CD8-positive, alpha-beta memory T cell (primary cell): ENCODE measurements at regions not wholly inside any gene's neighbourhood (a gene's known extent, or its start where the extent isn't known, plus 50 kb on each side); places are given as distances from the start of the nearest gene placed in this dataset.
"Not testable (repeated sequence)": the region's sequence is repeated elsewhere in the genome, so short reads cannot be mapped to it uniquely, and the experiment has no call there.

Source experiments
- CTCF ChIA-PET: fragments of 350-600 bp; sonication (Branson Sonifier 250); formaldehyde crosslinking; loops from one replicate; lab custom pipeline; 2021; ENCODE audit warnings: antibody characterized with exemption; lab: Charles Lee
- POLR2A ChIA-PET: fragments of 350-600 bp; sonication (Branson Sonifier 250); formaldehyde crosslinking; loops from one replicate; lab custom pipeline; 2021; ENCODE audit warnings: antibody characterized with exemption; lab: Charles Lee
- DNase-seq, 5 donors: peaks; one replicate each; pipeline versions ENCODE4 v3.0.0 to v3.0.0-alpha.2; 2020 to 2022; ENCODE audit warnings: mixed read lengths in 1 of 5
- H3K27ac ChIP-seq: one replicate; pipeline ENCODE4 v1.7.0; 2013; ENCODE audit warnings: low read depth, mild to moderate bottlenecking, low read length, moderate library complexity
- H3K27me3 ChIP-seq: 2 replicates; pipeline ENCODE4 v1.7.0; 2013; ENCODE audit warnings: low read length, mild to moderate bottlenecking; ENCODE audit not compliant: insufficient read depth, poor library complexity, severe bottlenecking
- H3K36me3 ChIP-seq: 2 replicates; pipeline ENCODE4 v1.7.0; 2013; ENCODE audit warnings: mild to moderate bottlenecking, low read length, moderate library complexity; ENCODE audit not compliant: insufficient read depth
- H3K4me1 ChIP-seq: 2 replicates; pipeline ENCODE4 v1.7.0; 2013; ENCODE audit warnings: mild to moderate bottlenecking, low read length, moderate library complexity; ENCODE audit not compliant: insufficient read depth
- H3K4me3 ChIP-seq: 2 replicates; pipeline ENCODE4 v1.7.0; 2013; ENCODE audit warnings: mild to moderate bottlenecking, low read length
- H3K9me3 ChIP-seq: 2 replicates; pipeline ENCODE4 v1.7.0; 2013; ENCODE audit warnings: mild to moderate bottlenecking, low read length
- H3K27ac Mint-ChIP-seq, 8 donors: one replicate each; pipeline ENCODE4 v1.8.0; 2020 to 2021; ENCODE audit warnings: mixed read lengths in 8 of 8, mild to moderate bottlenecking in 6 of 8, inconsistent platforms in 3 of 8, moderate library complexity in 3 of 8
- H3K27me3 Mint-ChIP-seq, 2 donors: one replicate each; pipeline ENCODE4 v1.8.0; 2020 to 2021; ENCODE audit warnings: mixed read lengths in 2 of 2, mild to moderate bottlenecking in 1 of 2, moderate library complexity in 1 of 2
- H3K36me3 Mint-ChIP-seq, 3 donors: one replicate each; pipeline ENCODE4 v1.8.0; 2020 to 2021; ENCODE audit warnings: mixed read lengths in 3 of 3, inconsistent platforms in 1 of 3, mild to moderate bottlenecking in 1 of 3
- H3K4me1 Mint-ChIP-seq, 3 donors: one replicate each; pipeline ENCODE4 v1.8.0; 2020 to 2021; ENCODE audit warnings: mixed read lengths in 3 of 3, inconsistent platforms in 1 of 3, mild to moderate bottlenecking in 1 of 3
- H3K4me3 Mint-ChIP-seq, 7 donors: one replicate each; pipeline ENCODE4 v1.8.0; 2020 to 2021; ENCODE audit warnings: mixed read lengths in 7 of 7, mild to moderate bottlenecking in 6 of 7, moderate library complexity in 4 of 7, inconsistent platforms in 2 of 7
- H3K9me3 Mint-ChIP-seq, 5 donors: one replicate each; pipeline ENCODE4 v1.8.0; 2020 to 2022; ENCODE audit warnings: mixed read lengths in 5 of 5, mild to moderate bottlenecking in 3 of 5, moderate library complexity in 2 of 5, inconsistent platforms in 1 of 5

GRCh38 chr15:44900796-44901195 lies 55.7 kb upstream of the TERB2 start:
- H3K4me1 ChIP-seq, result not testable (repeated sequence)

GRCh38 chr15:44903281-44903680 lies 53.2 kb upstream of the TERB2 start:
- H3K4me1 ChIP-seq, H3K36me3 Mint-ChIP-seq, H3K9me3 Mint-ChIP-seq, H3K9me3 ChIP-seq, H3K27me3 ChIP-seq, DNase-seq, H3K36me3 ChIP-seq, POLR2A ChIA-PET, H3K4me3 Mint-ChIP-seq, H3K27me3 Mint-ChIP-seq, CTCF ChIA-PET, H3K27ac ChIP-seq, H3K4me3 ChIP-seq: not testable (repeated sequence)
- Mint-ChIP-seq H3K4me1 (peaks cover 3 to 11% (median 6%) of the 10 kb centered on the region in 3 donors), H3K27ac (peak overlapping the region in 1 of 8 donors; percentile 17)

More at GRCh38 chr15:44900796-44901195, 55.7 kb upstream of the TERB2 start:
- H3K27ac Mint-ChIP-seq, POLR2A ChIA-PET, DNase-seq, H3K4me3 Mint-ChIP-seq, H3K9me3 Mint-ChIP-seq, H3K36me3 Mint-ChIP-seq, H3K27me3 Mint-ChIP-seq, CTCF ChIA-PET, H3K27ac ChIP-seq, H3K9me3 ChIP-seq, H3K27me3 ChIP-seq, H3K36me3 ChIP-seq, H3K4me3 ChIP-seq: not testable (repeated sequence)
- H3K4me1 Mint-ChIP-seq, result peaks cover 10 to 19% (median 14%) of the 10 kb centered on the region in 3 donors

- CTCF ChIA-PET, H3K27me3 Mint-ChIP-seq: not testable (repeated sequence)
These were observed 51.7 kb upstream of the TERB2 start for GRCh38 chr15:44904651-44905340.

More at GRCh38 chr15:44904651-44905340, 51.7 kb upstream of the TERB2 start:
- H3K4me3 Mint-ChIP-seq, DNase-seq, H3K9me3 Mint-ChIP-seq, H3K9me3 ChIP-seq, H3K36me3 ChIP-seq, H3K4me3 ChIP-seq, H3K36me3 Mint-ChIP-seq, H3K27me3 ChIP-seq, H3K4me1 ChIP-seq, H3K27ac ChIP-seq, POLR2A ChIA-PET: not testable (repeated sequence)
- Mint-ChIP-seq H3K4me1 (peaks cover 3 to 11% (median 6%) of the 10 kb centered on the region in 3 donors), H3K27ac (peak overlapping the region in 3 of 8 donors; percentile 37 to 53 (median 46))
